K562 (cell line): ENCODE measurements at regions not wholly inside any gene's neighbourhood (a gene's known extent, or its start where the extent isn't known, plus 50 kb on each side); places are given as distances from the start of the nearest gene placed in this dataset.

Source experiments
- ATAC-seq: fragments of 200-7000 bp; cut with Tn5 transposase; 3 replicates; pipeline ENCODE4 v1.9.1; 2020; ENCODE audit warnings: moderate library complexity
- BruUV-seq: library from RNA; stranded (reverse); fragments of 400-500 nt; replicated peaks from 2 replicates; lab custom pipeline; 2021; lab: Mats Ljungman, UMichigan
- CTCF ChIA-PET: fragments of 300-600 bp; formaldehyde crosslinking; extraction: SDS; loops from one replicate; lab custom pipeline; 2021; ENCODE audit warnings: low intra/inter-chr PET ratio; lab: Yijun Ruan, JAX
- POLR2A ChIA-PET: fragments of 300-600, 350-650 bp; sonication (Branson Sonifier 250); formaldehyde crosslinking; extraction: SDS; loops from one replicate; lab custom pipeline; 2021; ENCODE audit warnings: antibody characterized with exemption, inconsistent platforms; lab: Yijun Ruan, JAX
- DNase-seq, 4 experiments: peaks; one replicate each; pipeline versions ENCODE4 v3.0.0 to v3.0.0-alpha.2; 2011 to 2018; ENCODE audit warnings: low spot score in 3 of 4, mixed read lengths in 3 of 4; ENCODE audit errors: extremely low read depth in 1 of 4
- FAIRE-seq: peaks from 2 replicates; lab custom pipeline; 2011; peaks lifted over from hg19 to GRCh38; lab: Jason Lieb, UNC
- H2AFZ ChIP-seq: 2 replicates; pipeline ENCODE4 v1.6.0; 2011; ENCODE audit warnings: low read depth, low read length, control low read depth, inconsistent platforms
- H3K27ac ChIP-seq: fragments of 200-600 bp; 3 replicates; pipeline ENCODE4 v1.8.0; 2011; ENCODE audit warnings: low read depth, mild to moderate bottlenecking, control low read depth, inconsistent platforms, low read length, moderate library complexity, mixed read lengths; ENCODE audit errors: extremely low read depth
- H3K27me3 ChIP-seq, 2 experiments: fragments of 300-600 bp in 1 of 2; 2 replicates in 1 of 2; 3 replicates in 1 of 2; pipeline versions ENCODE4 v1.6.0 to v1.8.0; 2011; ENCODE audit warnings: inconsistent platforms in 2 of 2, low read length in 2 of 2, mild to moderate bottlenecking in 1 of 2, mixed read lengths in 1 of 2, moderate library complexity in 1 of 2; ENCODE audit not compliant: control insufficient read depth in 2 of 2, insufficient read depth in 2 of 2
- H3K36me3 ChIP-seq: fragments of 300-600 bp; 3 replicates; pipeline ENCODE4 v1.8.0; 2011; ENCODE audit warnings: mild to moderate bottlenecking, low read length, inconsistent platforms; ENCODE audit not compliant: control insufficient read depth, insufficient read depth
- H3K4me1 ChIP-seq, 2 experiments: fragments of 200-600 bp in 1 of 2; replicated peaks in 1 of 2; 2 replicates in 1 of 2; 3 replicates in 1 of 2; pipeline versions ENCODE4 v1.5.1 to v1.8.0; 2011; ENCODE audit warnings: inconsistent platforms in 2 of 2, low read length in 2 of 2, mild to moderate bottlenecking in 1 of 2, mixed read lengths in 1 of 2, moderate library complexity in 1 of 2; ENCODE audit not compliant: control insufficient read depth in 2 of 2, insufficient read depth in 2 of 2
- H3K4me2 ChIP-seq: 2 replicates; pipeline ENCODE4 v1.6.1; 2011; ENCODE audit warnings: low read length, control low read depth, inconsistent platforms, mixed read lengths; ENCODE audit not compliant: insufficient read depth
- H3K4me3 ChIP-seq: fragments of 200-600 bp; sonication (generic), shearing (Covaris generic); 2 replicates; pipeline ENCODE4 v1.5.1; 2016; ENCODE audit warnings: control low read depth, inconsistent platforms
- H3K79me2 ChIP-seq: fragments of 200-600 bp; 3 replicates; pipeline ENCODE4 v1.8.0; 2011; ENCODE audit warnings: low read length, inconsistent platforms; ENCODE audit not compliant: control insufficient read depth, insufficient read depth
- H3K9ac ChIP-seq, 2 experiments: 2 replicates each; pipeline versions ENCODE4 v1.6.0 to v1.6.1; 2011; ENCODE audit warnings: low read depth in 2 of 2, low read length in 2 of 2, control low read depth in 1 of 2, inconsistent platforms in 1 of 2, mild to moderate bottlenecking in 1 of 2, mixed read lengths in 1 of 2; ENCODE audit not compliant: insufficient read depth in 1 of 2
- H3K9me1 ChIP-seq: one replicate; pipeline ENCODE4 v1.6.0; 2011; ENCODE audit warnings: inconsistent platforms, mild to moderate bottlenecking, low read length, moderate library complexity; ENCODE audit not compliant: control insufficient read depth, insufficient read depth
- H3K9me3 ChIP-seq: replicated peaks from 2 replicates; pipeline ENCODE4 v1.5.1; 2011; ENCODE audit warnings: low read depth, low read length, inconsistent platforms; ENCODE audit not compliant: control insufficient read depth, insufficient read depth
- H4K20me1 ChIP-seq: replicated peaks from 2 replicates; pipeline ENCODE4 v1.6.1; 2011; ENCODE audit warnings: low read length, inconsistent platforms, mixed read lengths; ENCODE audit not compliant: control insufficient read depth, insufficient read depth
- TCF3 ChIP-seq: sonication (generic); formaldehyde crosslinking; IDR thresholded peaks from 2 replicates; pipeline ENCODE4 v1.4.0; 2020; ENCODE audit warnings: mild to moderate bottlenecking, missing genetic modification reagents
- WGBS: fragments of 100-300 bp; shearing (Covaris generic); methylation state at CpG from one replicate; pipeline ENCODE4 v1.1.6; 2016; ENCODE audit warnings: low coverage, mixed read lengths; ENCODE audit not compliant: insufficient coverage; ENCODE audit errors: missing lambda C conversion rate; 5-methylcytosine and 5-hydroxymethylcytosine counted together
- in situ Hi-C: fragments of 300-500 bp; cut with MboI; formaldehyde crosslinking; loops from 4 replicates; pipeline ENCODE4 v1.15.0; 2018; ENCODE audit warnings: inconsistent platforms, mixed read lengths
- intact Hi-C: fragments of 100-400 bp; cut with micrococcal nuclease; formaldehyde crosslinking; loops from 2 replicates; pipeline ENCODE4 v1.14.2; 2022
- TF ChIP-seq, protein P1 (sequence below): sonication (generic); formaldehyde crosslinking; IDR thresholded peaks from 2 replicates; pipeline ENCODE4 v1.8.1; 2023; ENCODE audit warnings: missing genetic modification reagents, mild to moderate bottlenecking, borderline replicate concordance
- TF ChIP-seq, protein P2 (sequence below): fragments of 450-650 bp; IDR thresholded peaks from 2 replicates; pipeline ENCODE4 v1.6.1; 2016; ENCODE audit warnings: low read depth, mild to moderate bottlenecking, moderate library complexity
- TF ChIP-seq, protein P3 (sequence below), 2 experiments: fragments of 450-650 bp in 1 of 2; sonication (generic) in 1 of 2; formaldehyde crosslinking in 1 of 2; IDR thresholded peaks; 2 replicates each; pipeline versions ENCODE4 v1.7.1 to v1.9.0; 2016 to 2022; ENCODE audit warnings: inconsistent platforms in 1 of 2, mild to moderate bottlenecking in 1 of 2, missing genetic modification reagents in 1 of 2

DNA sequence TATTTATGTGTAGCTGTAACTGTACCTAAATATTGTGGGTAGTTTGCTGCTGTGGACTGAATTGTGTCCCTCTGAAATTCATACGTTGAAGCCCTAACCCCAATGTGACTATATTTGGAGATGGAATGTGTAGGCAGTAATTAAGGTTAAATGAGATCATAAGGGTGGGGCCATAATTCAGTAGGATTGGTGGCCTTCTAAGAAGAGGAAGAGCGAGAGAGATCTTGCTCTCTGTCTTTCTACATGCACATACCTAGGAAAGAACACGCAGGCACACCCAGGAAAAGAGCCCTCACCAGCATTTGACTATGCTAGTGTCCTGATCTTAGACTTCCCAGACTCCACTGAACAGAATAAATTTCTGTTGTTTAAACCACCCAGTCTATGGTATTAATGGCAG lies 67.6 kb upstream of the CFAP20DC start (continued):
- TF ChIP-seq, protein P1, sequence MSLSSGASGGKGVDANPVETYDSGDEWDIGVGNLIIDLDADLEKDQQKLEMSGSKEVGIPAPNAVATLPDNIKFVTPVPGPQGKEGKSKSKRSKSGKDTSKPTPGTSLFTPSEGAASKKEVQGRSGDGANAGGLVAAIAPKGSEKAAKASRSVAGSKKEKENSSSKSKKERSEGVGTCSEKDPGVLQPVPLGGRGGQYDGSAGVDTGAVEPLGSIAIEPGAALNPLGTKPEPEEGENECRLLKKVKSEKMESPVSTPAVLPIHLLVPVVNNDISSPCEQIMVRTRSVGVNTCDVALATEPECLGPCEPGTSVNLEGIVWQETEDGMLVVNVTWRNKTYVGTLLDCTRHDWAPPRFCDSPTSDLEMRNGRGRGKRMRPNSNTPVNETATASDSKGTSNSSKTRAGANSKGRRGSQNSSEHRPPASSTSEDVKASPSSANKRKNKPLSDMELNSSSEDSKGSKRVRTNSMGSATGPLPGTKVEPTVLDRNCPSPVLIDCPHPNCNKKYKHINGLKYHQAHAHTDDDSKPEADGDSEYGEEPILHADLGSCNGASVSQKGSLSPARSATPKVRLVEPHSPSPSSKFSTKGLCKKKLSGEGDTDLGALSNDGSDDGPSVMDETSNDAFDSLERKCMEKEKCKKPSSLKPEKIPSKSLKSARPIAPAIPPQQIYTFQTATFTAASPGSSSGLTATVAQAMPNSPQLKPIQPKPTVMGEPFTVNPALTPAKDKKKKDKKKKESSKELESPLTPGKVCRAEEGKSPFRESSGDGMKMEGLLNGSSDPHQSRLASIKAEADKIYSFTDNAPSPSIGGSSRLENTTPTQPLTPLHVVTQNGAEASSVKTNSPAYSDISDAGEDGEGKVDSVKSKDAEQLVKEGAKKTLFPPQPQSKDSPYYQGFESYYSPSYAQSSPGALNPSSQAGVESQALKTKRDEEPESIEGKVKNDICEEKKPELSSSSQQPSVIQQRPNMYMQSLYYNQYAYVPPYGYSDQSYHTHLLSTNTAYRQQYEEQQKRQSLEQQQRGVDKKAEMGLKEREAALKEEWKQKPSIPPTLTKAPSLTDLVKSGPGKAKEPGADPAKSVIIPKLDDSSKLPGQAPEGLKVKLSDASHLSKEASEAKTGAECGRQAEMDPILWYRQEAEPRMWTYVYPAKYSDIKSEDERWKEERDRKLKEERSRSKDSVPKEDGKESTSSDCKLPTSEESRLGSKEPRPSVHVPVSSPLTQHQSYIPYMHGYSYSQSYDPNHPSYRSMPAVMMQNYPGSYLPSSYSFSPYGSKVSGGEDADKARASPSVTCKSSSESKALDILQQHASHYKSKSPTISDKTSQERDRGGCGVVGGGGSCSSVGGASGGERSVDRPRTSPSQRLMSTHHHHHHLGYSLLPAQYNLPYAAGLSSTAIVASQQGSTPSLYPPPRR = no peak
- TF ChIP-seq, protein P2, sequence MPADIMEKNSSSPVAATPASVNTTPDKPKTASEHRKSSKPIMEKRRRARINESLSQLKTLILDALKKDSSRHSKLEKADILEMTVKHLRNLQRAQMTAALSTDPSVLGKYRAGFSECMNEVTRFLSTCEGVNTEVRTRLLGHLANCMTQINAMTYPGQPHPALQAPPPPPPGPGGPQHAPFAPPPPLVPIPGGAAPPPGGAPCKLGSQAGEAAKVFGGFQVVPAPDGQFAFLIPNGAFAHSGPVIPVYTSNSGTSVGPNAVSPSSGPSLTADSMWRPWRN = no peak
- TF ChIP-seq, all 486 proteins: peak for 0

DNA sequence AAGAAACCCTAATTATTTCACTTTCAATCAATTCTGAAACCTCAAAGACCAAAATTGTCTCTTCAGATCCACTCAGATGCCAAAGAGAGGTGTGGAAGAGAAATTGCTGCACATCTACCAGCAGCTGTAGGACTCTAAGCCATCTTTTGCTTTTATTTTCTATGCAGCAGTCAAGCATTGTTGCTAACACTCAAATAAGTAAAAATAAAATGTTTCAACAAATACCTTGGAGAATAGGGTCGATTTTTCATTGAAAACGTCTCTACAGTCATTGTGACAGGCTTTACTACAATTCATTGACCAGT lies 66.4 kb upstream of the CFAP20DC start:
- Histone ChIP-seq H3K9me1 (no peaks in the 10 kb centered on the region), H3K79me2 (no peaks in the 10 kb centered on the region), H2AFZ (peak overlapping the region; percentile 59; the same call in 1 of the 2 replicates), H3K27ac (no peak overlapping the region), H3K27me3 (no peaks in the 10 kb centered on the region), H3K36me3 (no peaks in the 10 kb centered on the region), H3K9ac (no peak overlapping the region), H3K4me3 (no peak overlapping the region), H3K4me2 (peak overlapping the region; percentile 11; the same call in 1 of the 2 replicates), H4K20me1 (no peaks in the 10 kb centered on the region), H3K9me3 (no peaks in the 10 kb centered on the region), H3K4me1 (no peaks in the 10 kb centered on the region)
- WGBS = 0% methylated on average over 1 of the region's 2 CpGs
- FAIRE-seq (no peak), ATAC-seq (no peak), DNase-seq (no peak)
- BruUV-seq = no TSS peak
- TF ChIP-seq, protein P3, sequence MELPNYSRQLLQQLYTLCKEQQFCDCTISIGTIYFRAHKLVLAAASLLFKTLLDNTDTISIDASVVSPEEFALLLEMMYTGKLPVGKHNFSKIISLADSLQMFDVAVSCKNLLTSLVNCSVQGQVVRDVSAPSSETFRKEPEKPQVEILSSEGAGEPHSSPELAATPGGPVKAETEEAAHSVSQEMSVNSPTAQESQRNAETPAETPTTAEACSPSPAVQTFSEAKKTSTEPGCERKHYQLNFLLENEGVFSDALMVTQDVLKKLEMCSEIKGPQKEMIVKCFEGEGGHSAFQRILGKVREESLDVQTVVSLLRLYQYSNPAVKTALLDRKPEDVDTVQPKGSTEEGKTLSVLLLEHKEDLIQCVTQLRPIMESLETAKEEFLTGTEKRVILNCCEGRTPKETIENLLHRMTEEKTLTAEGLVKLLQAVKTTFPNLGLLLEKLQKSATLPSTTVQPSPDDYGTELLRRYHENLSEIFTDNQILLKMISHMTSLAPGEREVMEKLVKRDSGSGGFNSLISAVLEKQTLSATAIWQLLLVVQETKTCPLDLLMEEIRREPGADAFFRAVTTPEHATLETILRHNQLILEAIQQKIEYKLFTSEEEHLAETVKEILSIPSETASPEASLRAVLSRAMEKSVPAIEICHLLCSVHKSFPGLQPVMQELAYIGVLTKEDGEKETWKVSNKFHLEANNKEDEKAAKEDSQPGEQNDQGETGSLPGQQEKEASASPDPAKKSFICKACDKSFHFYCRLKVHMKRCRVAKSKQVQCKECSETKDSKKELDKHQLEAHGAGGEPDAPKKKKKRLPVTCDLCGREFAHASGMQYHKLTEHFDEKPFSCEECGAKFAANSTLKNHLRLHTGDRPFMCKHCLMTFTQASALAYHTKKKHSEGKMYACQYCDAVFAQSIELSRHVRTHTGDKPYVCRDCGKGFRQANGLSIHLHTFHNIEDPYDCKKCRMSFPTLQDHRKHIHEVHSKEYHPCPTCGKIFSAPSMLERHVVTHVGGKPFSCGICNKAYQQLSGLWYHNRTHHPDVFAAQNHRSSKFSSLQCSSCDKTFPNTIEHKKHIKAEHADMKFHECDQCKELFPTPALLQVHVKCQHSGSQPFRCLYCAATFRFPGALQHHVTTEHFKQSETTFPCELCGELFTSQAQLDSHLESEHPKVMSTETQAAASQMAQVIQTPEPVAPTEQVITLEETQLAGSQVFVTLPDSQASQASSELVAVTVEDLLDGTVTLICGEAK (IDR thresholded peaks at IDR 0.05) = 0 out of 2 replicates have a peak, but pooled peaks have one; percentile 48
- TF ChIP-seq, protein P3 (CRISPR knock-in tag; IDR thresholded peaks at IDR 0.05) = no peak
- no peak for TF ChIP-seq TCF3
- in situ Hi-C loops (no loop called here), intact Hi-C loops (no loop called here)
- ChIA-PET POLR2A (interaction anchor here (1.7 kb wide), 1 partner anchor 13 kb away, joined by 6 read pairs; no protein-coding TSS in a partner anchor), CTCF (no interaction called here)
